Tibial nerve (tissue), 3 donors: ENCODE measurements at regions not wholly inside any gene's neighbourhood (a gene's known extent, or its start where the extent isn't known, plus 50 kb on each side); places are given as distances from the start of the nearest gene placed in this dataset.

Experiments used
- POLR2A ChIP-seq, 2 donors: fragments of 450-650 bp; IDR thresholded peaks; one replicate each; pipeline ENCODE4 v1.6.1; 2017; ENCODE audit warnings: antibody characterized with exemption in 2 of 2, mild to moderate bottlenecking in 2 of 2, moderate library complexity in 2 of 2
- TF ChIP-seq, protein P1 (sequence below), 5 experiments: fragments of 200-600 bp in 3 of 5; fragments of 450-650 bp in 2 of 5; sonication (generic) in 3 of 5; IDR thresholded peaks; one replicate each; pipeline ENCODE4 v1.5.1; 2016 to 2019; ENCODE audit warnings: antibody characterized with exemption in 5 of 5, mild to moderate bottlenecking in 3 of 5, moderate library complexity in 2 of 5

DNA sequence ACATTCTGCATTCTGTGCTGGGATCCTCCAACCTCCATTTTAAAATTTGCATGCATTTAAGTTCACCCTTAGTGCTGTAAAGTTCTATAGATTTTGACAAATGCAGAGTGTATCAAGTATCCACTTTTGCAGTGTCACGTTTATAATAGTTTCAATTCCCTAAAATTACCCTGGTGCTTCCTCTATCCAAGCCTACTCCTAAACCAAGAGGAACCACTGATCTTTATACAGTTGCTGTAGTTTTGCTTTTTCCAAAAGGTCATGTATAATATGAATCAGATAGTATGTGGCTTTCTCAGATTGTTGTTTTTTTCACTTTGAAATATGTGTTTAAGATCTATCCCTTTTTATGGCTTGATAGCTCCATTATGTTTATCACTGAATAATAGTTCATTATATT, 468.4 kb upstream of the CDH6 start:
- TF ChIP-seq, protein P1, sequence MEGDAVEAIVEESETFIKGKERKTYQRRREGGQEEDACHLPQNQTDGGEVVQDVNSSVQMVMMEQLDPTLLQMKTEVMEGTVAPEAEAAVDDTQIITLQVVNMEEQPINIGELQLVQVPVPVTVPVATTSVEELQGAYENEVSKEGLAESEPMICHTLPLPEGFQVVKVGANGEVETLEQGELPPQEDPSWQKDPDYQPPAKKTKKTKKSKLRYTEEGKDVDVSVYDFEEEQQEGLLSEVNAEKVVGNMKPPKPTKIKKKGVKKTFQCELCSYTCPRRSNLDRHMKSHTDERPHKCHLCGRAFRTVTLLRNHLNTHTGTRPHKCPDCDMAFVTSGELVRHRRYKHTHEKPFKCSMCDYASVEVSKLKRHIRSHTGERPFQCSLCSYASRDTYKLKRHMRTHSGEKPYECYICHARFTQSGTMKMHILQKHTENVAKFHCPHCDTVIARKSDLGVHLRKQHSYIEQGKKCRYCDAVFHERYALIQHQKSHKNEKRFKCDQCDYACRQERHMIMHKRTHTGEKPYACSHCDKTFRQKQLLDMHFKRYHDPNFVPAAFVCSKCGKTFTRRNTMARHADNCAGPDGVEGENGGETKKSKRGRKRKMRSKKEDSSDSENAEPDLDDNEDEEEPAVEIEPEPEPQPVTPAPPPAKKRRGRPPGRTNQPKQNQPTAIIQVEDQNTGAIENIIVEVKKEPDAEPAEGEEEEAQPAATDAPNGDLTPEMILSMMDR (IDR thresholded peaks at IDR 0.05) = no peak
- no peak for TF ChIP-seq POLR2A (IDR thresholded peaks at IDR 0.05)
